DOHH2 (cell line): ENCODE measurements at regions not wholly inside any gene's neighbourhood (a gene's known extent, or its start where the extent isn't known, plus 50 kb on each side); places are given as distances from the start of the nearest gene placed in this dataset.
"Not testable (repeated sequence)": the region's sequence is repeated elsewhere in the genome, so short reads cannot be mapped to it uniquely, and the experiment has no call there.

Experiments used
- H3F3A ChIP-seq: fragments of 200-600 bp; sonication (generic), shearing (Covaris generic); 2 replicates; pipeline ENCODE4 v1.6.0; 2016; ENCODE audit warnings: antibody characterized with exemption, mild to moderate bottlenecking; ENCODE audit not compliant: control insufficient read depth, insufficient read depth
- H3K27ac ChIP-seq: fragments of 200-600 bp; sonication (generic); 2 replicates; pipeline ENCODE4 v1.5.1; 2014; ENCODE audit warnings: low read depth, mild to moderate bottlenecking, low read length, moderate library complexity
- H3K27me3 ChIP-seq: fragments of 200-600 bp; sonication (generic); 2 replicates; pipeline ENCODE4 v1.6.1; 2014; ENCODE audit warnings: mild to moderate bottlenecking, low read length, mixed read lengths; ENCODE audit not compliant: control insufficient read depth
- H3K36me3 ChIP-seq: fragments of 200-600 bp; sonication (generic); 2 replicates; pipeline ENCODE4 v1.6.1; 2014; ENCODE audit warnings: mild to moderate bottlenecking, low read length, moderate library complexity, mixed read lengths; ENCODE audit not compliant: control insufficient read depth
- H3K4me1 ChIP-seq: fragments of 200-600 bp; sonication (generic); 2 replicates; pipeline ENCODE4 v1.6.1; 2014; ENCODE audit warnings: mild to moderate bottlenecking, low read length, mixed read lengths; ENCODE audit not compliant: control insufficient read depth
- H3K4me2 ChIP-seq: fragments of 200-600 bp; sonication (generic); 2 replicates; pipeline ENCODE4 v1.6.0; 2014; ENCODE audit warnings: mild to moderate bottlenecking, low read length, moderate library complexity
- H3K4me3 ChIP-seq: fragments of 200-600 bp; sonication (generic); 2 replicates; pipeline ENCODE4 v1.5.1; 2014; ENCODE audit warnings: mild to moderate bottlenecking, low read length, mixed read lengths
- H3K79me2 ChIP-seq: fragments of 200-600 bp; sonication (generic); 2 replicates; pipeline ENCODE4 v1.6.1; 2014; ENCODE audit warnings: mild to moderate bottlenecking, low read length, mixed read lengths; ENCODE audit not compliant: control insufficient read depth
- H3K9me2 ChIP-seq: fragments of 200-600 bp; sonication (generic); replicated peaks from 2 replicates; pipeline ENCODE4 v1.6.1; 2014; ENCODE audit warnings: mild to moderate bottlenecking, low read length, mixed read lengths; ENCODE audit not compliant: control insufficient read depth
- H3K9me3 ChIP-seq: fragments of 200-600 bp; sonication (generic); 2 replicates; pipeline ENCODE4 v1.6.1; 2014; ENCODE audit warnings: antibody characterized with exemption, low read length, mixed read lengths; ENCODE audit not compliant: control insufficient read depth, insufficient read depth
- H4K20me1 ChIP-seq: fragments of 200-600 bp; sonication (generic); 2 replicates; pipeline ENCODE4 v1.6.0; 2014; ENCODE audit warnings: low read depth, mild to moderate bottlenecking, antibody characterized with exemption, low read length, moderate library complexity; ENCODE audit not compliant: control insufficient read depth, insufficient read depth
- EZH2phosphoT487 ChIP-seq: fragments of 200-600 bp; sonication (generic); IDR thresholded peaks from 2 replicates; pipeline ENCODE4 v1.6.1; 2017; ENCODE audit warnings: borderline replicate concordance, mild to moderate bottlenecking, antibody characterized with exemption, low read length, moderate library complexity, mixed read lengths
- TF ChIP-seq, protein P1 (sequence below): fragments of 200-600 bp; sonication (generic); IDR thresholded peaks from one replicate; pipeline ENCODE4 v1.5.1; 2014; ENCODE audit warnings: antibody characterized with exemption, mild to moderate bottlenecking, low read depth, low read length; ENCODE audit not compliant: poor library complexity, severe bottlenecking

DNA sequence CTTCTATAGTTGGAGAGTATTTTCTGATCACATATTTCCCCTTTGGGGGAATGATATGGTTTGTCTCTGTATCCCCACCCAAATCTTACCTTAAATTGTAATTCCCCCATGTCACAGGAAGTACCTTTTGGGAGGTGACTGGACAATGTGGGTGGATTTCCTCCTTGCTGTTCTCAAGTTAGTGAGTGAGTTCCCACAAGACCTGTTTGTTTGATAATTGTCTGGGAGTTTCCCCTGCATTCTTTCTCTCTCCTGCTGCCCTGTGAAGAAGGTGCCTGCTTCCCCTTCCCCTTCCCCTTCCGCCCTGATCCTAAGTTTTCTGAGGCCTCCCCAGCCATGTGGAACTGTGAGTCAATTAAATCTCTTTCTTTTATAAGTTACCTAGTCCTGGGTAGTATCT lies 222.7 kb upstream of the SLC39A10 start:
- H3K27ac ChIP-seq = no peak overlapping the region
- H3K4me1 ChIP-seq = no peaks in the 10 kb centered on the region
- no peaks in the 10 kb centered on the region for H3K9me2 ChIP-seq
- no peak overlapping the region for H3K4me3 ChIP-seq
- no peaks in the 10 kb centered on the region for H3K27me3 ChIP-seq
- H3F3A ChIP-seq = no peaks in the 10 kb centered on the region
- no peak overlapping the region for H3K4me2 ChIP-seq
- H3K79me2 ChIP-seq = no peaks in the 10 kb centered on the region
- no peaks in the 10 kb centered on the region for H3K36me3 ChIP-seq
- H3K9me3 ChIP-seq = no peaks in the 10 kb centered on the region
- H4K20me1 ChIP-seq = no peaks in the 10 kb centered on the region
- TF ChIP-seq EZH2phosphoT487 = no peak
- TF ChIP-seq, protein P1, sequence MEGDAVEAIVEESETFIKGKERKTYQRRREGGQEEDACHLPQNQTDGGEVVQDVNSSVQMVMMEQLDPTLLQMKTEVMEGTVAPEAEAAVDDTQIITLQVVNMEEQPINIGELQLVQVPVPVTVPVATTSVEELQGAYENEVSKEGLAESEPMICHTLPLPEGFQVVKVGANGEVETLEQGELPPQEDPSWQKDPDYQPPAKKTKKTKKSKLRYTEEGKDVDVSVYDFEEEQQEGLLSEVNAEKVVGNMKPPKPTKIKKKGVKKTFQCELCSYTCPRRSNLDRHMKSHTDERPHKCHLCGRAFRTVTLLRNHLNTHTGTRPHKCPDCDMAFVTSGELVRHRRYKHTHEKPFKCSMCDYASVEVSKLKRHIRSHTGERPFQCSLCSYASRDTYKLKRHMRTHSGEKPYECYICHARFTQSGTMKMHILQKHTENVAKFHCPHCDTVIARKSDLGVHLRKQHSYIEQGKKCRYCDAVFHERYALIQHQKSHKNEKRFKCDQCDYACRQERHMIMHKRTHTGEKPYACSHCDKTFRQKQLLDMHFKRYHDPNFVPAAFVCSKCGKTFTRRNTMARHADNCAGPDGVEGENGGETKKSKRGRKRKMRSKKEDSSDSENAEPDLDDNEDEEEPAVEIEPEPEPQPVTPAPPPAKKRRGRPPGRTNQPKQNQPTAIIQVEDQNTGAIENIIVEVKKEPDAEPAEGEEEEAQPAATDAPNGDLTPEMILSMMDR = no peak

DNA sequence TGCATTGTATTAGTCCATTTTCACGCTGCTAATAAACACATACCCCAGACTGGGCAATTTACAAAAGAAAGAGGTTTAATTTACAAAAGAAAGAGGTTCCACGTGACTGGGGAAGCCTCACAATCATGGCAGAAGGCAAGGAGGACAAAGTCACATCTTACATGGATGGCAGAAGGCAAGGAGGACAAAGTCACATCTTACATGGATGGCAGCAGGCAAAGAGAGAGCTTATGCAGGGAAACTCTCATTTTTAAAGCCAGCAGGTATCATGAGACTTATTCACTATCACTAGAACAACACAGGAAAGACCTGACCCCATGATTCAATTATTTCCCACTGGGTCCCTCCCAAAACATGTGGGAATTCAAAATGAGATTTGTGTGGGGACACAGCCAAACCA lies 223.3 kb upstream of the SLC39A10 start:
- not testable (repeated sequence) for H3K27ac ChIP-seq, H3K4me1 ChIP-seq, H3K9me3 ChIP-seq, H3F3A ChIP-seq, H3K4me3 ChIP-seq, H3K36me3 ChIP-seq, H3K27me3 ChIP-seq, H3K79me2 ChIP-seq, H3K9me2 ChIP-seq, H3K4me2 ChIP-seq, H4K20me1 ChIP-seq

- Histone ChIP-seq H3K36me3 (no peaks in the 10 kb centered on the region), H4K20me1 (no peaks in the 10 kb centered on the region), H3K4me3 (no peak overlapping the region), H3K4me1 (no peaks in the 10 kb centered on the region), H3K9me3 (no peaks in the 10 kb centered on the region), H3K27ac (no peak overlapping the region), H3K79me2 (no peaks in the 10 kb centered on the region), H3K9me2 (no peaks in the 10 kb centered on the region), H3K4me2 (no peak overlapping the region), H3F3A (no peaks in the 10 kb centered on the region), H3K27me3 (no peaks in the 10 kb centered on the region)
- TF ChIP-seq EZH2phosphoT487 = no peak
- TF ChIP-seq, protein P1 = no peak
Measured at GRCh38 chr2:195428673-195429072, 228.4 kb upstream of the SLC39A10 start.

GRCh38 chr2:195425328-195425727 lies 231.7 kb upstream of the SLC39A10 start:
- Histone ChIP-seq H3K4me3 (no peak overlapping the region), H3K36me3 (no peaks in the 10 kb centered on the region), H3K27ac (no peak overlapping the region), H3K27me3 (no peaks in the 10 kb centered on the region), H3F3A (no peaks in the 10 kb centered on the region), H3K79me2 (no peaks in the 10 kb centered on the region), H3K4me1 (no peaks in the 10 kb centered on the region), H3K4me2 (no peak overlapping the region), H3K9me3 (no peaks in the 10 kb centered on the region), H3K9me2 (no peaks in the 10 kb centered on the region), H4K20me1 (no peaks in the 10 kb centered on the region)
- TF ChIP-seq, protein P1 = no peak
- TF ChIP-seq EZH2phosphoT487 = no peak
